IMR-90 (cell line): ENCODE measurements at regions not wholly inside any gene's neighbourhood (a gene's known extent, or its start where the extent isn't known, plus 50 kb on each side); places are given as distances from the start of the nearest gene placed in this dataset.

Experiments used
- ATAC-seq: fragments of 200-7000 bp; cut with Tn5 transposase; 2 replicates; pipeline ENCODE4 v1.9.1; 2020; ENCODE audit warnings: low read depth, mild to moderate bottlenecking, moderate library complexity
- BruUV-seq: library from RNA; stranded (reverse); fragments of 400-500 nt; replicated peaks from 2 replicates; lab custom pipeline; 2021; lab: Mats Ljungman, UMichigan
- CTCF ChIA-PET: fragments of 300-600 bp; formaldehyde crosslinking; extraction: SDS; loops from one replicate; lab custom pipeline; 2021; ENCODE audit warnings: antibody characterized with exemption; lab: Yijun Ruan, JAX
- POLR2A ChIA-PET: fragments of 300-600 bp; sonication (Branson Sonifier 250); formaldehyde crosslinking; loops from one replicate; lab custom pipeline; 2022; ENCODE audit warnings: antibody characterized with exemption; ENCODE audit not compliant: unreplicated experiment; lab: Charles Lee
- DNase-seq: peaks from one replicate; pipeline ENCODE4 v3.0.0; 2013
- H2AFZ ChIP-seq: replicated peaks from 2 replicates; pipeline ENCODE3; 2013; ENCODE audit warnings: low read length, mild to moderate bottlenecking; ENCODE audit not compliant: poor library complexity
- H2AK5ac ChIP-seq: 2 replicates; pipeline ENCODE4 v1.6.1; 2013; ENCODE audit warnings: low read depth, low read length, inconsistent platforms
- H2AK9ac ChIP-seq: replicated peaks from 2 replicates; pipeline ENCODE3; 2013; ENCODE audit warnings: mild to moderate bottlenecking, low read depth, low read length, moderate library complexity; ENCODE audit not compliant: poor library complexity
- H2BK120ac ChIP-seq: 2 replicates; pipeline ENCODE4 v1.6.1; 2013; ENCODE audit warnings: low read depth, low read length, inconsistent platforms
- H2BK15ac ChIP-seq: 3 replicates; pipeline ENCODE4 v1.6.1; 2013; ENCODE audit warnings: low read depth, low read length, inconsistent platforms
- H2BK20ac ChIP-seq: 2 replicates; pipeline ENCODE4 v1.6.1; 2013; ENCODE audit warnings: low read depth, mild to moderate bottlenecking, inconsistent platforms, low read length, moderate library complexity
- H2BK5ac ChIP-seq: 2 replicates; pipeline ENCODE4 v1.6.1; 2013; ENCODE audit warnings: mild to moderate bottlenecking, low read depth, low read length, inconsistent platforms; ENCODE audit not compliant: poor library complexity, severe bottlenecking
- H3K14ac ChIP-seq: replicated peaks from 2 replicates; pipeline ENCODE4 v1.6.1; 2013; ENCODE audit warnings: low read depth, low read length, inconsistent platforms
- H3K18ac ChIP-seq: 2 replicates; pipeline ENCODE4 v1.6.1; 2013; ENCODE audit warnings: low read depth, low read length, control low read depth
- H3K23ac ChIP-seq: 2 replicates; pipeline ENCODE4 v1.6.1; 2013; ENCODE audit warnings: low read depth, low read length, inconsistent platforms
- H3K27ac ChIP-seq: 2 replicates; pipeline ENCODE4 v1.5.1; 2013; ENCODE audit warnings: mild to moderate bottlenecking, control low read depth, low read length; ENCODE audit not compliant: insufficient read depth
- H3K27me3 ChIP-seq: 2 replicates; pipeline ENCODE4 v1.6.1; 2013; ENCODE audit warnings: low read length; ENCODE audit not compliant: control insufficient read depth, insufficient read depth
- H3K36me3 ChIP-seq: 2 replicates; pipeline ENCODE4 v1.6.1; 2013; ENCODE audit warnings: low read length, mixed read lengths; ENCODE audit not compliant: control insufficient read depth, insufficient read depth
- H3K4ac ChIP-seq: 2 replicates; pipeline ENCODE4 v1.6.1; 2013; ENCODE audit warnings: low read depth, low read length, inconsistent platforms
- H3K4me1 ChIP-seq: 2 replicates; pipeline ENCODE4 v1.6.1; 2013; ENCODE audit warnings: low read length, mixed read lengths; ENCODE audit not compliant: control insufficient read depth, insufficient read depth
- H3K4me2 ChIP-seq: 2 replicates; pipeline ENCODE4 v1.6.1; 2013; ENCODE audit warnings: low read depth, mild to moderate bottlenecking, control low read depth, low read length, moderate library complexity
- H3K4me3 ChIP-seq: 2 replicates; pipeline ENCODE4 v1.5.1; 2013; ENCODE audit warnings: low read depth, mild to moderate bottlenecking, control low read depth, low read length, moderate library complexity; ENCODE audit not compliant: insufficient read depth
- H3K56ac ChIP-seq: 2 replicates; pipeline ENCODE4 v1.6.1; 2013; ENCODE audit warnings: low read length, inconsistent platforms; ENCODE audit not compliant: insufficient read depth; ENCODE audit errors: extremely low read depth
- H3K79me1 ChIP-seq, 2 experiments: 2 replicates each; pipeline ENCODE4 v1.6.1; 2013; ENCODE audit warnings: low read length in 2 of 2, inconsistent platforms in 1 of 2, low read depth in 1 of 2
- H3K9ac ChIP-seq: 2 replicates; pipeline ENCODE4 v1.6.1; 2013; ENCODE audit warnings: low read depth, low read length, control low read depth
- H3K9me1 ChIP-seq: 2 replicates; pipeline ENCODE4 v1.6.1; 2013; ENCODE audit warnings: low read length, inconsistent platforms; ENCODE audit not compliant: insufficient read depth
- H3K9me3 ChIP-seq: 2 replicates; pipeline ENCODE4 v1.6.1; 2013; ENCODE audit warnings: low read length; ENCODE audit not compliant: control insufficient read depth, insufficient read depth
- H4K20me1 ChIP-seq: 2 replicates; pipeline ENCODE4 v1.6.1; 2013; ENCODE audit warnings: low read length, inconsistent platforms; ENCODE audit not compliant: insufficient read depth
- H4K5ac ChIP-seq: 2 replicates; pipeline ENCODE4 v1.6.1; 2013; ENCODE audit warnings: mild to moderate bottlenecking, low read depth, low read length, control low read depth
- H4K8ac ChIP-seq, 2 experiments: 2 replicates each; pipeline ENCODE4 v1.6.1; 2013; ENCODE audit warnings: low read depth in 2 of 2, low read length in 2 of 2, control low read depth in 1 of 2, inconsistent platforms in 1 of 2
- H4K91ac ChIP-seq: 2 replicates; pipeline ENCODE4 v1.6.1; 2013; ENCODE audit warnings: low read depth, low read length, inconsistent platforms; ENCODE audit not compliant: insufficient read depth
- FOS ChIP-seq: fragments of 150-350 bp; IDR thresholded peaks from 2 replicates; pipeline ENCODE4 v1.6.1; 2016; ENCODE audit warnings: low read depth, low read length
- MXI1 ChIP-seq: IDR thresholded peaks from 2 replicates; pipeline ENCODE4 v1.6.1; 2012; ENCODE audit warnings: low read depth, mild to moderate bottlenecking, low read length, moderate library complexity, borderline replicate concordance
- WGBS, 2 experiments: methylation state at CpG; one replicate each; pipeline versions ENCODE4 v1.1.5 to v1.1.7; 2013; ENCODE audit warnings: missing lambda C conversion rate in 2 of 2; ENCODE audit not compliant: insufficient read length in 1 of 2; ENCODE audit errors: extremely low coverage in 2 of 2; 5-methylcytosine and 5-hydroxymethylcytosine counted together
- dilution Hi-C: fragments of 300-500 bp; cut with HindIII; formaldehyde crosslinking; loops from one replicate; pipeline ENCODE4 v1.14.3; 2018; ENCODE audit warnings: low sequenced_read_pairs; ENCODE audit not compliant: unreplicated experiment
- in situ Hi-C: fragments of 300-500 bp; cut with MboI; formaldehyde crosslinking; loops from 3 replicates; pipeline ENCODE4 v1.14.3; 2019; ENCODE audit warnings: low sequenced_read_pairs, inconsistent platforms, mixed read lengths
- intact Hi-C: fragments of 100-400 bp; cut with micrococcal nuclease; formaldehyde crosslinking; loops from 2 replicates; pipeline ENCODE4 v1.10.0; 2022

- Histone ChIP-seq H4K20me1 (no peaks in the 10 kb centered on the region), H3K9ac (no peak overlapping the region), H3K4ac (no peak overlapping the region), H3K9me1 (no peaks in the 10 kb centered on the region), H3K79me1 (no peaks in the 10 kb centered on the region), H3K27me3 (peaks cover 2% of the 10 kb centered on the region), H2AK5ac (no peak overlapping the region), H4K91ac (no peak overlapping the region), H3K14ac (no peak overlapping the region), H2BK5ac (no peak overlapping the region), H3K4me1 (no peaks in the 10 kb centered on the region), H3K56ac (no peak overlapping the region), H4K8ac (no peak overlapping the region), H3K23ac (no peak overlapping the region), H3K36me3 (no peaks in the 10 kb centered on the region), H3K9me3 (no peaks in the 10 kb centered on the region), H2BK120ac (no peak overlapping the region), H2BK20ac (no peak overlapping the region), H2AFZ (no peak overlapping the region), H3K4me3 (no peak overlapping the region), H2AK9ac (no peak overlapping the region), H3K4me2 (no peak overlapping the region), H2BK15ac (no peak overlapping the region), H3K27ac (no peak overlapping the region), H4K5ac (no peak overlapping the region), H3K18ac (no peak overlapping the region)
- DNase-seq (no peak), ATAC-seq (no peak)
- intact Hi-C loops: no loop called here
- in situ Hi-C loops: no loop called here
- ChIA-PET POLR2A (no interaction called here), CTCF (interaction anchor here (0.8 to 0.9 kb wide), 2 partner anchors 11 to 55 kb away, joined by 3 to 5 read pairs; no protein-coding TSS in a partner anchor)
- no CpG with 5 or more reads among the region's 3 CpGs for WGBS, 2 experiments
- no TSS peak for BruUV-seq
- dilution Hi-C loops: no loop called here
- no peak for TF ChIP-seq FOS
- TF ChIP-seq MXI1: no peak
Observed at GRCh38 chr3:176927706-176928581, 269.3 kb downstream of the TBL1XR1 start.
